Kidney tubule cell (primary cell): ENCODE measurements at regions not wholly inside any gene's neighbourhood (a gene's known extent, or its start where the extent isn't known, plus 50 kb on each side); places are given as distances from the start of the nearest gene placed in this dataset.

ENCODE experiments used
- DNase-seq: peaks from one replicate; pipeline ENCODE4 v3.0.0-alpha.2; 2018; ENCODE audit warnings: low spot score

DNA sequence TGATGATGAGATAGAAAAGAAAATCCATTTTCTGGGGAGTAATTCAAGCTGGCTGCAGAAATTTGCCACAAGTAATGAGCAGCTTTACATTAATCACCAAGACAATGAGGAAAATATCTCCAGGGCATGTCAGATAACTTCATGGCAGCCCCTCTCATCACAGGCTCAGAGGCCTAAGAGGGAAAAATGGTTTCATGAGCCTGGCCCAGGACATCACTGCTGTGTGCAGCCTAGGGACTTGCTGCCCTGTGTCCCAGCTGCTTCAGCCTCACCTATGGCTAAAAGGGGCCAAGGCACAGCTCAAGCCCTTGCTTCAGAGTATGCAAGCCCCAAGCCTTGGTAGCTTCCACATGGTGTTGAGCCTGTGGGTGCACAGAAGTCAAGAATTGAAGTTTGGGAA, 161.7 kb downstream of the OPA1 start:
- no peak for DNase-seq

DNA sequence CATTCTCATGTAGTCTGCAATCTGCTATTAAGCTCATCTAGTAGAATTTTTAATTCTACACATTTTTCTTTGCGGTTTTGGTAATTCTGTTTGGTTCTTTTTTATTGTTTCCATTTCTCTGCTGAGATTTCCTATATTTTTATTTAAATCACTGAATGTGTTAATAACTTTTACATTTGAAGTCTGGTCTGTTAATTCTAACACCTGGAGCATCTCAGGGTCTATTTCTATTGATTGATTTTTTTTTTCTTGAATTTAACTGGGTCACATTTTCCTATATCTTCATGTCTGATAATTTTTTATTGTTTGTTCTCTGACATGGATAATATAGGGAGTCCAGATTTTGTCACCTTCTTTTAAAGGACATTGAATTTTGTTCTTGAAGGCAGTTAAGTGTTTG, 163.5 kb downstream of the OPA1 start:
- no peak for DNase-seq

GRCh38 chr3:193757457-193757856, 164.4 kb downstream of the OPA1 start:
- DNase-seq: no peak

- DNase-seq: no peak
Observed at GRCh38 chr3:193761969-193762368, 169.0 kb downstream of the OPA1 start.

GRCh38 chr3:193762657-193763056, 169.6 kb downstream of the OPA1 start:
- no peak for DNase-seq

DNA sequence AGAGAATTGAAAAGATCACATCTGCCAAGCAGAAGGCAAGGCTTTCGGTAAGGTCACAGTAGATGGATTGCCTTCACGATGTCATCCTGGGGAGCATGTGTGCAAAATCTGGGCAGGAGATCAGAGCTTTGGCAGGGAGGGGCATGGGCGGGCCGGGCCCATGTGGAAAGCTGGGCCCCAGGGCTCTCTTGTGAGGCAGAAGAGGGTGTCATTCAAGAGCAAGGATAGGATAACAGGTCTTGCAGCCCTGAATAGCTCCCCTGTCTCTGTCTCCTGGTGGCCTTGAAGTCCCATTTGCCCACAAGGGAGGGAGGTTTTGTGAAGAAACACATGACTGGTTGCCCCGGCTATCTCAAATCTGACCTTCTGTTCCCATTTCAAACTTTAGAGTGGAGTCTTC, 172.0 kb downstream of the OPA1 start:
- no peak for DNase-seq

DNA sequence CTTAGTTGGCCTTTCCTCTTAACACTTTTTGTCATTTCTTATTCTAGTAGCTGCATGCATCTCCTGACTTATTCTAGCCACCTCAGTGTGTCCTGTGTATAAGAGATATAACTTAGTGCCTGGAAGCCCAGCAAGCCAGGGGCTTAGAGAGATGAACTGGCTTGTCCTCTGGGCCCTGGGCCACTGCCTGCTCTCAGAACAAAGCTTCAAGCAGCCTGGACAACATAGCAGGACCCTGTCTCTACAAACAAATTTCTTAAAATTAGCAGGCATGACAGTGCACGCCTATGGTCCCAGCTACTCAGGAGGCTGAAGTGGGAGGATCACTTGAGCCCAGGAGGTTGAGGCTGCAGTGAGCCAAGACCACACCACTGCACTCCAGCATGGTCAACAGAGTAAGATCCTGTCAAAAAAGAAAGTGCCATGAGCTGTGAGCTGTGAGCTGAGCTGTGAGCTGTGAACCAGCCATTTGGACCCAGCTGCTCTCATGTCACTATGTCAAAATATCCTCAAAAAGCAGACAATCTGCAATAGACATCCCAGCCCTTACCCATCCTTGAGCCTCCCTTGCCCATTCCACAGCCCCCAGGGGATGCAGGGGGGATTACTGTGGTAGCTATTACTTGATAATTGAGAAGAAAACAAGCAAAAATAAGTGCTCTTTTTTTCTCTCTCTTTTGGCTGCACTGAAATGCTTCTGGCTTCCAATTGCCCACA, 174.5 kb downstream of the OPA1 start:
- DNase-seq: no peak

GRCh38 chr3:193768070-193768394, 175.0 kb downstream of the OPA1 start:
- DNase-seq: peak; percentile 40

- DNase-seq: no peak
Observed at GRCh38 chr3:193769437-193769836, 176.4 kb downstream of the OPA1 start.

- no peak for DNase-seq
Observed at GRCh38 chr3:193771011-193771652, 178.1 kb downstream of the OPA1 start.

DNA sequence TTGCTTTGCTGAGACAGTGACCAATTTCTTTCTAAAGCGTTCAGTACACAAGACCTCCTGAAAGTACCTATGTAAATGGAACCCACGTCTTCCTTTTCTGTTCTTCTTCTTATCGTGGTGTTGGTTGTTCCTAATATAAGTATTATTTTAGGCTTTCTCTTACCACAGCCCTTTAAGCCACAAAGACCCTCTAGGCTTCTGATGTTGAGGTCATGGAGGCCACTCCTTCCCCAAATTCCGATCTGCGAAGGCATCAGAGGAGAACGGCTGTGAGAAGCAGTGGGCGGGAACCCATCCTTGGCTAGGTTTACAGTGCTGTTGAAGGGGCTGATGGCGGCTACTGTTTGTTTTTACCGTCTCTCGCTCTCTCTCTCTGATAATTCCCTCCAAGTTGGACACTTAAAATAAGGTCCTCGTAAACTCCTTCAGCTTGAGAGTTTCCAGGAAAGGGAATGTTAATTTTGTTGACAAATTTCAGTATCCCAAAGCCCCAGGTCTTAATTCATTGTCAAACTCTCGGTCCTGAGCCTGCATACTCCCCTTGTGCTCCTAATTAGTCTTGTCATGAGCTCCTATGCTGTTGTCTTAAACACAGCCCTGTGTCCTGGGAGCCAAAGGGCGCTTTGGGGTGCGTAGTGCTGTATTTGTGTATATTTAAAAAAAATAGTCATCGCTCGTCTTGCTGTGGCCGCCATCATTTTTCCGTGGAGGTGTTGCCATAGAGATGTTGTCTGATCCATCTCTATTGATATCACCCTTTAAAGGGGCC, 178.8 kb downstream of the OPA1 start:
- no peak for DNase-seq

GRCh38 chr3:193772422-193772763, 179.4 kb downstream of the OPA1 start:
- DNase-seq: peak; percentile 67

- DNase-seq: peak; percentile 20
Observed at GRCh38 chr3:193773266-193774220, 180.5 kb downstream of the OPA1 start.

GRCh38 chr3:193774272-193774915, 181.4 kb downstream of the OPA1 start:
- peak; percentile 48 for DNase-seq

DNA sequence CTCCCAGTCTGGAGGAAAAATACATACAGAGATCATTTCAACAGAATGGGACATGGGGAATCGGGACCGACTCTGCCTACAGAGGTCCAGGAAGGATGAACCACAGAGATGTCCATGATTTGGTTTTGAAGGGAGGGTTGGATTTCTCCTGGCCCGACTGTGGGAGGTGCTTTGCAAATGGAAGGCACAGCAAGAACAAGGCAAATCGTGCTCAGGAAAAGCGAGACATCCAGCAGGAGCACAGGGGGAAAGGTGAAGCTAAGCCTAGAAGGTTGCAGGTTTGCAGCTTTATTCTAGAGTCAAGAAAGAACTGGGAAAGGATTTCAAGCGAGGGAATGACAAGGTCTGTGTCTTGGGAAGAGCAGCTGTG, 181.9 kb downstream of the OPA1 start:
- DNase-seq: no peak

DNA sequence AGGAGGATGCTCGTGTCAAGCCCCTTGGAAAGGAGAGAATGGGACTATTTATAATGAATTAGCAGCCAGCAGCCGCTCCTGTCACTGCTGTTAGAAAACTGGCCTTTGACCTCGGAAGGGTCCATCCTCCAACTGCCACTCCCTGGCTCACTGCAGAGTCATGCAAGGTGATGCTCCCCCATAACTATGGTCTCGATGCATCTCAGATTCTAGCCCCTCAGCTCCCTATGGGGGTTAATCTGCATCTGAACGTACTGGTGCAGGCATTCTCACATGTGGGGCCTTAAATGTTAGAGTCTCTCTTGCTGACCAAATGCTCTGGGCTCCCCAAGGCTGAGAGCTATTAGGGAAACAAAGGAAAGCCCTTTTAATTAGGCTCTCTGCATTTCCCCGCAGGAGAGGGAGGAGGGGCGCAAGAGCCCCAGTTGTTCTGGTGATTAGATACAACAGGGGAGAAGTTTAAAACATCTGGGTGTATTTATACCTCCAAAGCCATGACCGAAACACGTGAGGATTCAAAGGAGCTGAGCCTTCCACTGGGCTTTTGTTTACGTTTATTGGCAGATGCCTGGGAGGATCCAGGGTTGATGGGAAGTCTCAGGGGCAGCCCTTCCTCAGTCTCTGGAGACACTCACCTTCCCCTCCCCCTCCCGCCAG, 182.5 kb downstream of the OPA1 start:
- DNase-seq: no peak

GRCh38 chr3:193776626-193777358, 183.8 kb downstream of the OPA1 start:
- no peak for DNase-seq

DNA sequence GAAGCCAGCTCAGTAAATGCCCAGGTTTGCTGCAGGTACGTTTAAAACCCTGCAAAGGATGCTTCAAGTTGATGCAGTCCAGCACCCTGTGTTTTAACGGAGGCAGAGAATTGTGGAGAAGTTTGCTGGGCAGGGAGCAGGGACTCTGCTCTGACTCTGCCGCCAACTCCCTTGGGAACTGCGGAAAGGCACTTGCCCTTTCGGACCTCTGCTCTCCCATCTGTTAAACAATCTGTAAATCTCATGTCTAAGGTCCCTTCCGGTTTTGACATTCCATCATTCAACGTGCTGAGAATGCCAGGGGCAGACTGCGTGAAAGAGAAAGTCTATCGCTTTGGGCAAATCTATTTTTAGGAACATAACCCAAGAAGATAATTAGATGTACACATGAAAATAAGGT, 184.5 kb downstream of the OPA1 start:
- peak; percentile 44 for DNase-seq

GRCh38 chr3:193778676-193779075, 185.7 kb downstream of the OPA1 start:
- DNase-seq: no peak

DNA sequence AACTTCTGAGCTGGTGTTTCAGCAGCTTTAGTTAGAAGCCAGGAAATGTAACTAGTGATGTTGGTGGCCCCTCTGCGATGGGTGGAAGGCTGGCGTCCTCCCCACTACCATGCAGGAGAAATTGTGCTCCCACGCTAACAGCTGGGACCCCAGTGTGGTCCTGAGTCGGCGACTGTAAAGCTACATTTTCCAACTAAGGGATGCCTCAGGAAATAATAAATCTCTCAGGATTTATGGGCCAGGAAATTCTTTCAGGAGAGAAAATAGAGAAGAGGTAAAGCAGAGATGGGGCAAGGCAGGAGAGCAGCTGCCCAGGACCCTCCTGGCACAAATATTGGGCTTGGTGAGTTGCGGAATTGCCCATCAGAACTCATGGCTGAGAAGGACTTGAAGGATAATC, 186.9 kb downstream of the OPA1 start:
- DNase-seq: no peak

- no peak for DNase-seq
Observed at GRCh38 chr3:193780397-193780796, 187.4 kb downstream of the OPA1 start.
